Aorta (tissue), 5 donors: ENCODE measurements at regions not wholly inside any gene's neighbourhood (a gene's known extent, or its start where the extent isn't known, plus 50 kb on each side); places are given as distances from the start of the nearest gene placed in this dataset.

Experiments used
- ATAC-seq: fragments of 200-7000 bp; cut with Tn5 transposase; one replicate; pipeline ENCODE4 v1.9.1; 2022; ENCODE audit warnings: moderate library complexity; ENCODE audit not compliant: low FRiP score
- DNase-seq, 2 donors: peaks; one replicate each; pipeline ENCODE4 v3.0.0-alpha.2; 2020
- H3K27ac ChIP-seq, 2 donors: one replicate each; pipeline ENCODE4 v1.5.1; 2013; ENCODE audit warnings: low read length in 2 of 2, mild to moderate bottlenecking in 2 of 2, moderate library complexity in 2 of 2, control low read depth in 1 of 2, inconsistent platforms in 1 of 2, low read depth in 1 of 2
- H3K27me3 ChIP-seq, 2 donors: one replicate each; pipeline ENCODE4 v1.6.1; 2013; ENCODE audit warnings: control low read depth in 1 of 2, low read length in 1 of 2, mild to moderate bottlenecking in 1 of 2, moderate library complexity in 1 of 2; ENCODE audit not compliant: insufficient read depth in 2 of 2, control insufficient read depth in 1 of 2
- H3K36me3 ChIP-seq, 2 donors: one replicate each; pipeline ENCODE4 v1.6.1; 2013; ENCODE audit warnings: control low read depth in 1 of 2, low read length in 1 of 2, mild to moderate bottlenecking in 1 of 2; ENCODE audit not compliant: insufficient read depth in 2 of 2, control insufficient read depth in 1 of 2
- H3K4me1 ChIP-seq, 2 donors: one replicate each; pipeline ENCODE4 v1.6.1; 2013; ENCODE audit warnings: low read length in 2 of 2, control low read depth in 1 of 2, mild to moderate bottlenecking in 1 of 2, moderate library complexity in 1 of 2; ENCODE audit not compliant: insufficient read depth in 2 of 2, control insufficient read depth in 1 of 2
- H3K4me3 ChIP-seq, 2 donors: one replicate each; pipeline ENCODE4 v1.5.1; 2013; ENCODE audit warnings: low read length in 2 of 2, control low read depth in 1 of 2, mild to moderate bottlenecking in 1 of 2
- H3K9me3 ChIP-seq: one replicate; pipeline ENCODE4 v1.6.1; 2013; ENCODE audit warnings: mild to moderate bottlenecking, low read length; ENCODE audit not compliant: control insufficient read depth
- WGBS, 2 donors: extraction: QIAGEN DNeasy Blood & Tissue Kit; methylation state at CpG; one replicate each; pipeline ENCODE4 v1.1.7; 2013; 5-methylcytosine and 5-hydroxymethylcytosine counted together
- intact Hi-C, 2 donors: fragments of 100-400 bp; cut with DNase I; formaldehyde crosslinking; loops; one replicate each; pipeline versions ENCODE4 v1.14.2 to v1.15.0; 2022
- donor health status: healthy with polysubstance abuse.
- donor health status: Bipolar disorder and iron deficiency.
- donor health status: DM: no; HTN: no; CAD: no.
- donor health status: DM: no; HTN: no; CAD: no.
- donor health status: DM: yes; HTN: yes; CAD: no.

DNA sequence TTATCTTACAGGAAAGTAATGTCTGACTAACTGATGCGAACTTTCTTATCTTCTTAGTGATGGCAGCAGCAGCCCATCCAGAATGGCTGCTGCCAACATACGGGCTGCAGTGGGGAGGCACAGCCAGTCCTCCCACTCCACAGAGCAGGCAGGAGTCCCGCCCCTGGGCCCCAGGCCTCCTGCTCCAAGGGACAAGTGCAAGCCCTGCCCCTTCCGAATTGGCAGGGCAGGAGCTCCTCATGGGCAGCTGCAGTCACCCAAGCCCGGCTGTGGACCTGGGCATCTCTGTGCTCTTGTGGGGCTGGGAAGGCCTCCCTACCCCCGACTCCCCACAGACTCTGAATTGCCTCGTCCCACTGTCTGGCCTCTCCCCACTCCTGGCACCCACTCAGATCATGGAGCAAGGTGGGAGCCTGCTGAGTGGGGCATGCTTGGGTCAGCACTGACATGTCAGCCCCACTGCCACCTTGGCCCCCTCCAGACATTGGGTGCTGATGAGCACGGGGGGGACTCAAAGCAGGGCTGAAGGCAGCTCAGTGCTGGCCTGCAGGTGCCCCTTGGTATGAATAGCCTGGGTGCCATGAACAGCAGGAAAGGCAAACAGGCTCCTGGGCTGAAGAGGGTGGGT is 618.9 kb upstream of the KCNMB2 start:
- intact Hi-C loops: no loop called here
- Histone ChIP-seq H3K4me1 (no peaks in the 10 kb centered on the region), H3K27ac (no peak overlapping the region), H3K27me3 (no peaks in the 10 kb centered on the region), H3K9me3 (no peaks in the 10 kb centered on the region), H3K36me3 (no peaks in the 10 kb centered on the region), H3K4me3 (no peak overlapping the region)
- WGBS, 2 donors: 93 to 95% methylated on average over 8 of the region's 8 CpGs
- no peak for DNase-seq
- peak; percentile 33 for ATAC-seq

DNA sequence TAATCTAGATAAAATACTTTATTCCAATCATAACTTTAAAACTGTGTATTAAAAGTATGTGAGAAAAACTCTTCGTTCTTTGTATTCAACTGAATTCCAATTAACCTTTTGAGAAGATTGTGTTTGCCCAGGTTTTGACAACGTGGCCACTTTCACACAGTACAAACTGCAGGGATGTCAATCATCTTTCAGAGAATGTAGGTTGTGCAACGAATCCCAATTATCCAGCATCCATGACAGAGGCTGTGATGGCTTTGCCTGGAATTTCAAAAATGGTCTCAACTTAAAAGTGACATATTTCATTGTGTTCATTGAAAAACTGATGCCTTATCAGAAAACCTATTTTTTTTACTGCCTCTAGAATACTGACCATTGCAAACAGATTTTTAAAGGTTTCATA is 615.1 kb upstream of the KCNMB2 start:
- no peaks in the 10 kb centered on the region for H3K9me3 ChIP-seq

DNA sequence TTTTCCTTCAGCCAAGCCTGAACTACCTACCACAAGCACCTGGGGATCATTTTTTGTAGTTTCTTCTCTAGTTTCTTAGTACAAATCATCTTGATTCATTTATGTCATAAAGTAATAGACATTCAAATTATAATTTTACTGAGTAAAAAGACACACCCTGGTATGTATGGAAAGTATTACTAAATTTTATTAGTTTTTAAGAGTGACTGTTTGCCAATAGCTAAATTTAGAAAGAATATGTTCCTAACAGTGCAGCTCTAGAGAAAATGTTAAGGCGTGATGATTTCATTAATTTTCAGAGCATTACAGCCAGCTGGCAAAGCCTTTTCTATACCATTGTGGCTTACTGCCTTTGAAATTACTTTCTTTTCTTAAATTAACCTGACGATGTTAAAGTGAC is 612.0 kb upstream of the KCNMB2 start:
- ATAC-seq: no peak
- WGBS, 2 donors: 64% methylated on average over 2 of the region's 2 CpGs
- Histone ChIP-seq H3K4me3 (no peak overlapping the region), H3K9me3 (no peaks in the 10 kb centered on the region), H3K4me1 (no peaks in the 10 kb centered on the region), H3K27me3 (no peaks in the 10 kb centered on the region), H3K36me3 (no peaks in the 10 kb centered on the region), H3K27ac (no peak overlapping the region)
- DNase-seq: no peak
- intact Hi-C loops: no loop called here

More for the DNA sequence above, 615.1 kb upstream of the KCNMB2 start:
- intact Hi-C loops: no loop called here
- no peak for ATAC-seq
- 74 to 79% methylated on average over 3 of the region's 3 CpGs for WGBS, 2 donors
- H3K4me1 ChIP-seq: no peaks in the 10 kb centered on the region
- H3K4me3 ChIP-seq: no peak overlapping the region
- H3K36me3 ChIP-seq: no peaks in the 10 kb centered on the region
- no peak overlapping the region for H3K27ac ChIP-seq
- no peak for DNase-seq
- H3K27me3 ChIP-seq: no peaks in the 10 kb centered on the region

DNA sequence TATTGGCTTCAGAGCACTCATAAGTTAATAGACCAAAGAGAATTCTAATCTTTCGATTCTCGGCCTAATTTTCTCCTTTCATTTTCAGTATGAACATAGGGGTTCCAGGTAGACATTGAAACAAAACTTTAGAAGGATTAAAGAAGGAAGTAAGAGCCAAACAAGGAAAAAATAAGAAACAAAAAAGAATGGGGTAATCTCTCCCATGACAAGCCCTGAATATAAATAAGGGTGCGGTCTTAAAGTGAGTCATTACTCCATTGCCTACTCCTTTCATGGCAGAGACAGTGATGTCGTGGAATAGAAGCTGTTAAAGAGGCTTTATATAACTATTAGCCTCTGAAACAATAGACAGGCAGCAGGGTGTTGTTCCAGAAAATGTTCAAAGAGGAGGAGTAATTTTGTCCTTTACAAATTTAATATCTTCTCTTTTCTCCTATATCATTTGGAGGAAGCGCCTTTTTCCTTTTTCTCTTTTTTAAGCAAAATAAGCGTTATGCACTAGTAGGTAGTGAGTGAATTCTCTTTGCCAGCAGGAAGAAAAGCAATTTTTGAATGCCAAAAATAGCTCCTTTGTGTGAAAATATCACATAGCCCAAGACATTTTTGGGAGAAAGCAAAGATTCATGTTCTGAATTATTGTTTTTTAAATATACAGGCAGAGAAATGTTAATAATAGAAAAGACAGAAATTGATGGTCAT is 607.9 kb upstream of the KCNMB2 start:
- no peaks in the 10 kb centered on the region for H3K9me3 ChIP-seq
- H3K27me3 ChIP-seq: no peaks in the 10 kb centered on the region
- H3K4me1 ChIP-seq: peaks cover 0 to 13% of the 10 kb centered on the region in 2 donors
- intact Hi-C loops: no loop called here
- no peak overlapping the region for H3K27ac ChIP-seq
- no peak overlapping the region for H3K4me3 ChIP-seq
- WGBS, 2 donors: 33 to 38% methylated on average over 6 of the region's 6 CpGs
- no peaks in the 10 kb centered on the region for H3K36me3 ChIP-seq
- ATAC-seq: no peak
- no peak for DNase-seq

DNA sequence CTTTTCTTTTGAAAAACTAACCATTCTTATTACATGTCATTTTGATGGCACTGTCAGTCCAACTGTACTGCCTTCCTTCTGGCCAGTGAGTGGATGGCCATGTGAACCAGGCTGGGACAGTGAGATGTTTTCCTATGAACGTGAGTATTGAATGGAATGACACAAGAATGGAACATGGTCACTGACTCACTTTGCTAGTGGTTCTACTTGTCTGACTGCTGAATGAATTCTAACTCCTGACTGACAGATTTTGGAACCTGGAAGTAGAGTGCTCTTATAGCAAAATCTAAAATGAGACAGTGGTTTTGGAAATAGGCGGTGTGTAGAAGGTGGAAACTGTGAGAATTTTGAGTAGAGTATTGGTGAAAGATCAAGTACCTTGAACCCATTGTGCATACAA is 606.9 kb upstream of the KCNMB2 start:
- H3K9me3 ChIP-seq: no peaks in the 10 kb centered on the region
- no peak for ATAC-seq
- no peak for DNase-seq
- intact Hi-C loops: no loop called here
- H3K36me3 ChIP-seq: no peaks in the 10 kb centered on the region
- H3K4me3 ChIP-seq: no peak overlapping the region
- H3K27ac ChIP-seq: no peak overlapping the region
- WGBS, 2 donors: 53 to 55% methylated on average over 2 of the region's 2 CpGs
- H3K4me1 ChIP-seq: peaks cover 0 to 13% of the 10 kb centered on the region in 2 donors
- H3K27me3 ChIP-seq: no peaks in the 10 kb centered on the region

DNA sequence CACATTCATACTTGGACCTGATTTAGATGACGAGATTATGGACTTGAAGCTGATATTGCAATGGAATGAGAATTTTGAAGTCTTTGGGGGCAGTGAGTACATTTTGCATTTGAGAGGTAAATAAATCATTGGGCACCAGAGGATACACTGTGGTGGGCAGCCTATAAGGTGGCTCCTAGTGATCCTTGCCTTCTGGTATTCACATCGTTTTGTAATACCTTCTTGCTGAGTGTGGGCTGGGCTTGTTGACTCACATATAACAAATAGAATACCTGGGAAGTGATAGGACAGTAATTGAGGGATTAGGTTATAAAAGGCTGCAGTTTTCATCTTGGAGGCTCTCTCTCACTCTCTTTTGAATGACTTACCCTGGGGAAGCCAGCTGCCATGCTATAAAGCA is 605.5 kb upstream of the KCNMB2 start:
- no peak for ATAC-seq
- Histone ChIP-seq H3K27me3 (no peaks in the 10 kb centered on the region), H3K9me3 (no peaks in the 10 kb centered on the region), H3K36me3 (no peaks in the 10 kb centered on the region), H3K4me1 (peaks cover 0 to 13% of the 10 kb centered on the region in 2 donors), H3K27ac (peak overlapping the region; percentile 40 to 43), H3K4me3 (no peak overlapping the region)
- 83 to 87% methylated on average over 2 of the region's 2 CpGs for WGBS, 2 donors
- intact Hi-C loops: no loop called here
- DNase-seq: no peak

DNA sequence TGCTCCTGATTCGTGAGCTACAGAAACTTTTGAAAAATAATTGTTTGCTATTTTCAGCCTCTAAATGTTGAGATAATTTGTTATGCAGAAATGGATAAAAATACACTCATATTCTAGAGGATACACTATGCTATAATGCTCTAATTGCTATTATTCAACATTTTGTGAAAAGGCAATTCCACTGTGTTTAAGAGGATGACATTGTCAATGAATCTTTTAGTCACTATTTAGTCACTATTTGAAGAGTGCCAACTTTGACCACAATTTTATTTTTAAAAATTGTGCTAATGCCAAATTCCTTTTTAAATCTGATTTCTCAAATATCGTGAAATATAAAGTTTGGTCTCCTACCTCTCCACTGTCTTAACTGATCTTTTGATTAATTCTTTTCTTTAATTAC is 604.9 kb upstream of the KCNMB2 start:
- Histone ChIP-seq H3K4me1 (peaks cover 0 to 13% of the 10 kb centered on the region in 2 donors), H3K36me3 (no peaks in the 10 kb centered on the region), H3K27me3 (no peaks in the 10 kb centered on the region), H3K9me3 (no peaks in the 10 kb centered on the region), H3K4me3 (no peak overlapping the region), H3K27ac (no peak overlapping the region)
- 0 to 11% methylated on average over 2 of the region's 2 CpGs for WGBS, 2 donors
- DNase-seq (no peak), ATAC-seq (no peak)
- intact Hi-C loops: no loop called here

DNA sequence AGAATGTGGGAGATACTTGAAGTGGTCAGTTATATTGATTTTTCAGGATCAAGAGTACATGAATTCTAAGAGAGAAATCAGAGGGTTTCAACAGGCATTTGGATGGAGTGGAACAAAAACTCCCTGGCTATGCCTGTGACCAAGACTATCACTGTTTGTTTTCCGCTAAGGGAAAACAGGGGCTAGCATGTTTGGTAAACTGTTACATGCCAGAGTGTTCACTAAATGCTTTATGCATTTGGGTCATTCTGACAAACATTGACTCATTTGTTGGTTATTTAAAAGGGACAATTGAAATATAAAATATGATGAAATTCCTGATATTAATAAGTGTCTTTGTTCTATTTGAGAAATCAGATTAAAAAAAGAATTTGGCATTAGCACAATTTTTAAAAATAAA is 603.9 kb upstream of the KCNMB2 start:
- Histone ChIP-seq H3K9me3 (no peaks in the 10 kb centered on the region), H3K36me3 (no peaks in the 10 kb centered on the region), H3K4me1 (peaks cover 0 to 13% of the 10 kb centered on the region in 2 donors), H3K4me3 (no peak overlapping the region), H3K27me3 (no peaks in the 10 kb centered on the region), H3K27ac (no peak overlapping the region)
- intact Hi-C loops: no loop called here
- DNase-seq: no peak
- ATAC-seq: no peak
- WGBS, 2 donors: 82 to 89% methylated on average over 1 of the region's 1 CpG
